ENCODE measurements at regions not wholly inside any gene's neighbourhood (a gene's known extent, or its start where the extent isn't known, plus 50 kb on each side); places are given as distances from the start of the nearest gene placed in this dataset.

DNA sequence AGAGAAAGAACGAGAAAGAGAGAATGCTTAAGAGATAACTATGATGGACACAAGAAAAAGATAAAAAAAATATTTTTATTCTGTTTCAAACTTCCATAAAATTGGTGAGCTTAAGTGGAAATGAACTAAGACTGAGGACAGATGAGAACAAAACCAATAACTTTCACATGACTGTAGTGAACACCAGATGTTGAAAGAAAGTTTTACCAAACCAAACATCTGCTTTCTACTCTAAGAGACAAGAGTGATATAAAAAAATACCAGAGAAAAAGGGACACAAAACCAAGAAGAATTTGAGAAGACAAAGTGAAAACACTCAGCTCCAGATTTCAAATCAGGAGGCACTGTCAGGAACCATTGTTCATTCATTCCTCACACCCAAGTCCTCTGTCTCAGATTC, 147.9 kb downstream of the IMPG2 start:
- DNase-seq (ENCODE audit: low read depth in 1 of 2, low spot score in 1 of 2), result no peak

DNA sequence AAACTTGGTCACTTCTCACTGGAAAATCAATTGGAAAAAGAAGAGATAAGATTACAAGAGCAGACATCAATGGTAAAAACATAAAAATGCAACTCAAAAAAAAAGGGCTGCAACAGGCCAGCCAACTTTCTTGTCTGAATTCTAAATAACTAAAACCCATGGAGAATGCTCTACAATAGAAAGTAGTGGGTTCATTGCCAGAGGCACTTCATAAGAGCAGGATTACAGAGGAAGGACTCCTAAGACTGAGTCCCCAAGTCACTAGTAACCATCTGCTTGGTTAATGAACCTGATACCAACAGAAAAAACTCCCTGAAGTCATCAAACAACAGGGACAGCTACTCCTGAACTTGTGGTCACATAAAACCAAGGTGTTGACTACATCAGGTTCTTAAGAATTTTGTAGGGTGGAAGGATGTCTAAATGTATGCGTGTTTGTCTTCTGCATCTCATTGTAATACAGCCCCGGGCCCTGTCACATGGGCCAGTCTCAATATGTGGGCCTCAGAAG, 148.6 kb downstream of the IMPG2 start:
- DNase-seq (ENCODE audit: low read depth in 1 of 2, low spot score in 1 of 2), result no peak

DNA sequence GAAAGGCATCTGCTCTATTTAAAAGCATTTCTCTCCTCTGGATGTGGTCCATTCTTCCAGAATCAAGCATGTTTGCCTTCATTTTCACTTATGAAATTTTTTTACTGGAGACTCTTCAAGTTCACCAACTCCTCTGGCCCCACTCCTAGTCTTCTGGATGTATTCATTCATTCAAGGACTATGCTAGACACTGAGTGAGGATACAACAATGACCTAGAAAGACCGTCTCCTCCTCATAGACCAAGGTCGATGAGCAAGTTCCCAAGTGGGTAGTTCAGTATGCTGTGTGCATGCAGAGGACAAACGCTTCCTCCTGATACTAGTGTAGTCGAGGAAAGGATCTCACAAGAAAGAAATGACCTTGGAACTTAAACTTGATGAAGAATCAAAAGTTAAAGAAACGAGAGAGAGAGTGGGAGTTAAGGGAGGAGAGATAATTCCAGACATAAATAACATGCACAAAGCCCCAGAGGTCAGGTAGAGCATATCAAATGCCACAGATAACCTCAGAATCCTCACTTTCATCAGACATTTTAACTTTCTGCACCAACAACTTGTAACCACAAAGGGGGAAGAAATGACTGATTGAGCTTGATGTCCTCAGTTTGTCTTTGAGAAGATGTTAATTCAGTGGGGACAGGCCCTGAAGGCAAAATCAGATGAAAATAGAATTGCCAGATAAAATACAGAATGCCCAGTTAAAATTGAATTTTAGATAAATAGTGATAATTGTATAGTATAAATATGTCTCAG, 149.4 kb downstream of the IMPG2 start:
- no peak for DNase-seq (ENCODE audit: low read depth in 1 of 2, low spot score in 1 of 2)

DNA sequence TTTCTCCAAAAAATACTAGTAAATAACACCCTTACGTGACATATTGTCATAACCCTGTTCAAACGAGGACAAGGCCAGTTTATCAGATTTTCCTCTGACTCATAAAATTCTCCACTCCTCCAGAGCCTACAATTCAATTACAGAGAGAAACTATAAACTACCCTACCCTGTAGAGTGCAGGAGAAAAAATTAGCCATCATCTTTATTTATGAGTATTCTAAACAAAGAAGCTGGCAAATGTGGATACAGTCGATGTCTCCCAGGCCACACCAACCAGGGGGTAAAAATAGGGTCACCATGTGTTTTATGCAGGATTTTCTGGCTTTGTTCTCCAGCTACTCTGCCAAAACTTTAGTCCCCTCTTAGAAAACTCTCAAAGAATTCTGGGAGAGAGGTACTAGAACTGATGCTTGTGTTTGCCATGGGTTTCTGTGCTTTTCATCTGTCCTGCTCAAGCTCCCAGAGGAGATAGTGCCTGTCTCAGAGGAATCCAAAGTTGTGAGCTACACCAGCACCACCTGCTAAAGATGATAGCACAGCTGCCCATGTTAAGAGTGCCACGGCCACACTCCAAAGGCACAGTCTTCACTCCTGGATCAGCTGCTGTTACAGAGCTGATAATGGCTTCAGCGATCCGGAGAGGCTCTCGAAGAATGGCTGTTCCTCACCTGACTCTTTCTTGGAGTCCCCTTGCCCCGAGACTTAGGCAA, 150.2 kb downstream of the IMPG2 start:
- DNase-seq (ENCODE audit: low read depth in 1 of 2, low spot score in 1 of 2), result no peak

DNA sequence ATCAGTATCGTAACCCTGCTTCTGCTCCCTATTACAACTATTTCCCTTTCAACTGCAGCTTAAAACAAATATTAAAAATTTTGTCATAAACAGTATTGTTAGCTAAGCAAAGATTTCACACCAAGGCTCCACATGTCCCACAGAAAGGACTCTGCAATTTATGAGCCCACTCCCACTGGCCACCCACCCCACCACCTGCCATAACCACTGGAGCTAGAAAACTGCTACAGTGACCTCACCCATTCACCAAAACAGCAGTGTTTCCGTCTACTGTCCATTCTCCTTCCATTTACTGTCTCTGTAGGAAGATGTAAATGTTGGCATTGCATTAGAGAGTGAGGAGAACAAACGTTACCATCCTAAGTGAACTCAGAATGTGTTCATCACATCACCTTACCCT, 150.9 kb downstream of the IMPG2 start:
- no peak for DNase-seq (ENCODE audit: low read depth in 1 of 2, low spot score in 1 of 2)

DNA sequence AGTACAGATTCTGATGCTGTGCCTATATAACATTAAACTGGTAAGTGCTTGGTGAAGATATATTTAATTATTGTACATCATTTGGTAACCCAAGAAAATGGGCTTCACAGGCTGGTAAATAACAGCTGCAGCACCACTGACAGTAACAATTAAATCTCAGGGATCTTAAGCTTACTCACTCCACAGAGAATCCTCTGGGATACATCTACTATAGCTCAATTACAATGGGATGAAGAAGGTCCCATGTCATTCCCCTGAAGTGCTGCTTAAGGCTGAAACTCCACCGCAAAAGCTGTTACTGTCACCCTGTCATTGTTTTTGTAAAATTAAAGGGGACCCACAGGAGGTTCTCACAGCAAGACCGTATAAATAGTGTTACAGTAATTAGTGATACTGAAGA, 153.0 kb downstream of the IMPG2 start:
- DNase-seq (ENCODE audit: low read depth in 1 of 2, low spot score in 1 of 2), result no peak

DNA sequence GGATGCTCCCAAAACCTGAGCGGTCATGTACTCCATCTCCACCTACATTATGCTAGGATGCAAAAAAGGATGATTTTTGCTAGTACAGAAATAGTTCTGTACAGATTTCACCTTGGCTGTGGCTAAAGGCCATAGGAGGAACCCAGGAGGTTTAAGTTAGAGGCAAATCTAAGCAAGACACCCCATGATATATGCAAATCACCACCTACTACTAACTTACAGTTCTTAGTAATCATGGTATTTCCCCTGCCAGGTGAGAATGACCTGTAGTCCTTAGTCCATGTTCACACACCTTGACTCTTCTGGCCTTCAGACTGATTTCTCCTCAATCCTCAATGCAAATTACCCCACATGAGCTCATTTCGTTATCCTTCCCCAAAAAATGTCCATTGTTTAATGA, 154.2 kb downstream of the IMPG2 start:
- DNase-seq (ENCODE audit: low read depth in 1 of 2, low spot score in 1 of 2), result no peak

DNA sequence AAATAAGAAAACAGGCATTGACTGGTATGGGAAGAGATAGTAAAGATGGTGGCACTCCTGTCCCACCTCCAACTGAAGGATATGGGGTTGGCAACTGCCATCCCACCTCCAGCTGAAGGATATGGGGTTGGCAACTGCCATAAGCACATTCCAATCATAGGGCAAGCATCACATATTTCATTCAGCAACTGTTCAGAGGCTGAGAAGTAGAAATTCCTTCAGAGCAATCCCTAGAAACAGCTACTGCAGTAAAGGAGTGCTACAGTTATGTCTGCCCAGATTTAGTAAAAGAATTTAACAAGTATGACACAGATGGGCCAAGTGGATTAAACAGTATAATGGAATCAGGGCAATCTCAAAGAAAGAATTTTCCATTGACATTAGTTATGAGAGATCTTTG, 156.8 kb downstream of the IMPG2 start:
- no peak for DNase-seq (ENCODE audit: low read depth in 1 of 2, low spot score in 1 of 2)

DNA sequence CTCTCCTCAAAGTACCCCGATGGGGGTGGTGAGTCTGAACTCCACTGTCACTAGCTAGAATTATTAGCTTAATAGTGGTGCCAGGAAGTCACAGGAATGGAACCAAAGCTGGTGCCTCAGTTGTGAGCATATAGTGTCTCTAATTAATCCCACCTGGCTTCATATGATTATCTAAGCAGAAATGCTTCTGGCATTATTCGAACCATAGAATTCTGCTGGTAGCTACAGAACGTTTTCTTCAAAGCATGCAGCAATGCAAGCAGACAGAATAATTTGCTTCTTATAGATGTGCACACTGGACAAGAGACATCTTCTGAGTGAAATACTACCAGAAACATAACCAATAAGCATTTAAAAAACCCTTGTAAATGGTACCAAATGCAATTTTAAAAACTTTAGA, 160.9 kb downstream of the IMPG2 start:
- DNase-seq (ENCODE audit: low read depth in 1 of 2, low spot score in 1 of 2), result no peak

DNA sequence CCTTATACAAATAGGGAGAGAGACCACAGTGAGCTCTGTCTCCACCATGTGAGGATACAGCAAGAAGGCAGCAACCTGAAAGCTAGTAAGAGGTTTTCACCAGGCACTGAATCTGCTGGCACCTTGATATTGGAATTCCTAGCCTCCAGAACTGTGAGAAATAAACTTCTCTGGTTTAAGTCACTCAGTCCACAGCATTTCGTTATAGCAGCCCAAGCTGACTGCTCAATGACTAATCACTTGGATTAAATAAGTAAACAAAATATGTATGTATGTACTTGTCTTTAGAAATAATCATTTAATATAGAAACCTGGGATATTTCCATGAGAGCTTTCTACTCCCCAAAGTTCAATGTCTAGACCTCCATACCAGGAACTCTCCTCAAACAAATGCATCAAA, 162.0 kb downstream of the IMPG2 start:
- DNase-seq (ENCODE audit: low read depth in 1 of 2, low spot score in 1 of 2), result no peak

DNA sequence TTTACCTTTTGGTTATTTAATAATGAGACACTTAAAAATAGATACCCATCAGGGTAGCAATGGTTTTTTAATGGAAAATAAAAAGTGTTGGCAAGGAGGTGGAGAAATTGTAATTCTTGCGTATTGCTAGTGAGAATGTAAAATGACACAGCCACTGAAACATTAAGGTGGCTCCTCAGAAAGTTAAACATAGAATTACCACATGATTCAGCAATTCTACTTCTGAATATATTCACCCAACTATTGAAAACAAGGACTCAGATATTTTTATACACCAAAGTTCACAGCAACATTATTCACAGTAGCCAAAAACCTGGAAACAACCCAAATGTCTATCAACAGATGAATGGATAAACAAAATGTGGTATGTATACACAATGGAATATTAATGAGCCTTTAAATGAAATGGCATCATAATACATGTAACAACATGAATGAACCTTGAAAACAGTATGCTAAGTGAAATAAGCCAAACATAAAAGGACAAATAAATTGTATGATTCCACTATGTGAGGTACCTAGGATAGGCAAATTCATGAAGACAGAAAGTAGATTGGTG, 163.5 kb downstream of the IMPG2 start:
- no peak for DNase-seq (ENCODE audit: low read depth in 1 of 2, low spot score in 1 of 2)

DNA sequence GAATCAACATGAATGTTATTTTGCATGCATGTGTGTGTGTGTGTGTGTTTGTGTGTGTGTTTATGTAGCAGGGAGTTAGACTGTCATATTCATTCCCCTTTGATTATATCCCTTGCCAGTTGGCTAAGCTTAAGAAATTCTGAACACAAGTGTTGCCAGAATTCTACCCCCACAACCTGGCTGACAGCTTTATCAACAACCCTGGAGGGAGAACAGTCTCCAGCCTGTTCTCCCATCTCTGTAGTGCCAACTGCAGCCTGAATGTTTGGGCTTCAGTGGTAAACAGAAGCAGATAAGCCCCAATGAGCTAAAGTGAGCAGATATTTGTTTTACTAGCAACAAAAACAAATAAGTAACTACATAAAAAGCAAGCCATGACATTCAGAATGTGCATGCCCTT, 162.6 kb upstream of the ABI3BP start:
- no peak for DNase-seq (ENCODE audit: low read depth in 1 of 2, low spot score in 1 of 2)

DNA sequence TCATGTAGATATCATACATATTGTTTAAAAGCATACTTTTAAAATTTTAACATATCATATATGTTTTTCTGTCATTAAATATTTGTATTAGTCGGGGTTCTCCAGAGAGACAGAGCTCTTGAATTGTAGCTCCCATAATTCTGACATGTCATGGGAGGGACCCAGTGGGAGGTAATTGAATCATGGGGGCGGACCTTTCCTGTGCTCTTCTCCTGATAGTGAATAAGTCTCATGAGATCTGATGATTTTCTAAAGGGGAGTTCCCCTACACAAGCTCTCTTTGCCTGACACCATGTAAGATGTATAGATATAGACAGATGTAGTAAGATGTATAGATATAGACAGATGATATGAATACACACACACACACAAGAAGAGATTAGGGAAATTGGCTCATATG, 161.2 kb upstream of the ABI3BP start:
- DNase-seq (ENCODE audit: low read depth in 1 of 2, low spot score in 1 of 2), result no peak

DNA sequence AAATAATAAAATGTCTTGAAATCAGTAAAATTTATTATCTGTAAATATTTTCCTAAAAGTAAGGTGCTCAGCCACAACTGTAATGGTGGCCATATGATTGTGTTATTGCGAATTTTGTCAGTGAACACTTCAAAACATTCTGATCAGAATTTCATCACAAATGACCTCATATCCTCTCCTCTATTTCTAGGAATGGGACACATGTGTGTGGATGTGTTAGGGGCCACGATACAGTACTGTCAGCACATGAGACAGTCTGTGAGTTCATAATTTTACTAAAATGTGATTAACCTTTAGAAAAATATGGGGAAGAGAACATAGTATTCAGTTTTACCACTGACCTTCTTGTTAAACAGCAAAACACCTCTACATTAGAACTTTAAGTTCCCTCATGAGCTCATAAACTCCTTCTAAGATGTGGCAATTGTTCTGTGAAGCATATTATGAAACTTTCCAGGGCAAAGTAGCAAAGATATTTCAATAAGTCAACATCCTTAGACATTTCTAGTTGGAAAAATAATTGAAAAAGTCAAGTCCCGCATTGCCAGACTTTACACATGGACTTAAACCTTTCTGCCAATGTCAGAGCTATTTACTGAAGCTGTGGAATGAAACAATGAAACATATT, 158.2 kb upstream of the ABI3BP start:
- no peak for DNase-seq (ENCODE audit: low read depth in 1 of 2, low spot score in 1 of 2)

DNA sequence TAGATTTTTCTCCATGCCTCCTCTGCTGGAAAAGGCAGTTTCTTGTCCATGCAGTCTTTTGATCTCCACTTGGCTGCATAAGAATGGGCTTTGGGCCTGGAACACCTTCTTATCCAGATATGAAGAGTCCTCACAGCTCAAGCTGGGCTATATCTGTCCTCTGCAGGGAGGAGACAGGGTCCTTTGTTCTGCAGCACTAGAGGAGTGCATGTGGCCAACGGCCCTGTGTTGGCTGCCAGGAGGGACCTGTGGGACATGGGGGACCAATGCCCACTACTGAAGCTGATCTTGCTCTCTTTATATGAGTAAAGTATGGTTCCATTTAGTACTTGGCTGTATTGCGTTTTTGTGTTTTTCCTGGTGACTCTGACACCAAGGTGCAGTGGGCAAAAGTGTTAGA, 157.3 kb upstream of the ABI3BP start:
- no peak for DNase-seq (ENCODE audit: low read depth in 1 of 2, low spot score in 1 of 2)

DNA sequence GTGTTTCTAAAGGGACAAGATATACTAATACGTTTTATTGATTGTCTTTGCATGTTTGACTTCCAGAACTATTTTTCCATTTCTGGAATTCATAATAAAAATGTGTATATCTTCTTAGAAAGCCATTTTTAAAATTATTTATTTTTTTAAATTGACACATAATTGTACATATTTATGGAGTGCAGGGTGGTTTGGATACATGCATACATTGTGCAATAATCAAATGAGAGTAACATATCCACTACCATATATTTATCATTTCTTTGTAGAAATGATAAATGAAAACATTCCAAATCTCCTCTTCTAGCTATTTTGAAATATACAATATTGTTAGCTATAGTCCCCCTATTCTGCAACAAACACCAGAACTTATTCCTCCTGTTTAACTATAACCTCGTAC, 156.5 kb upstream of the ABI3BP start:
- DNase-seq (ENCODE audit: low read depth in 1 of 2, low spot score in 1 of 2), result no peak

DNA sequence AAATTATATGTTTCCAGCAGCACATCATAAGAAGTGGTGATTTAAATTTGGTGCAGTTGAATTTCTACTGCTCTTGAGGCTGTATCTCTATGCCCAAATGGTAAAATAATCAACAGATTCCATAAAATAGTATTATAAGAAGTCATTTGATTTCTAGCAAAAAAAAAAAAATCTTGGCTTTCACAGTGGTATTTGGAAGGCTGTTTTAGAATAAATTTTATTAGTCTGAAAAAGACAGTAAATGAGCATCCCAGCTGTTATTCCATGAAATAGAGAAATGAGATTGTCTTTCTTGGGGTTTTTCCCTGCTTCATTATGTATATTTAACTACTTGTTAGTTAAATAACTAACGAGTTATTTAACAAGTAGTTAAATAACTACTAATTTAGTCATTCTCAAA, 156.0 kb upstream of the ABI3BP start:
- no peak for DNase-seq (ENCODE audit: low read depth in 1 of 2, low spot score in 1 of 2)

DNA sequence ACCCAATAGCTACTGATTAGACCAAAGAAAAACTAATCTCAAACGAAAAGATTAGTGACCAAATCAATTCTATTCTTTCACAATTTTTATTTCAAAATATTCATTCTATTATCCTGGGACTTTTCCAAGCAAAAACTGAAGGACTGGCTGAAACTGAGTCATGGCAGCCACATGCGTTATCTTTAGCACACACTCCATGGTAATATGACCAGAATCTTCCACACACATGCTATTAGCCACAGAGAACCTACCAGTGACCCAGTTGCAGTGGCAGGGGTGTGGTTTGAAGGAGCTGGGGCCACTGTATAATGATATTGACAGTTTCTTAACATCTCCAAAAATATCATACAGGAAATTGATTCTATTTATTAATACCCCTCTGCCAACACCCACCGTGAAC, 154.8 kb upstream of the ABI3BP start:
- DNase-seq (ENCODE audit: low read depth in 1 of 2, low spot score in 1 of 2), result no peak

DNA sequence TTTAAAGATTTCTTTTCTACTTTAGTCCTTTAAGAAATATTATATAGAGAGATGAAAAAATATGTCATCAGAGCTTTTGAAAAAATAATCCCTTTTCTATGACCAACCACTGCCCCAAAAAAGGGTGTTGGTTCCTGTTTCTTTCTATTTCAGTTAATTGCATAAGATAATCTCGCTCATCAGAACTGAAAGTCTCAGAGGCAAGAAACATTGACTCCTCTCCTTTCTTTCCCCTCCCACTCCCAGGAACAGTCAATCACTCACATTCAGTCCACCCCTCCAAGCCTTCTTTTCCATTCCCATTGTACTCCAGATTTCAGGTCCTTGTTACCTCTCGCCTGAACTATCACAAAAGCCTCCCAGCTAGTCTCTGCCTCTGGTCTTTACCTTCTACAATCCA, 153.7 kb upstream of the ABI3BP start:
- DNase-seq (ENCODE audit: low read depth in 1 of 2, low spot score in 1 of 2), result no peak

DNA sequence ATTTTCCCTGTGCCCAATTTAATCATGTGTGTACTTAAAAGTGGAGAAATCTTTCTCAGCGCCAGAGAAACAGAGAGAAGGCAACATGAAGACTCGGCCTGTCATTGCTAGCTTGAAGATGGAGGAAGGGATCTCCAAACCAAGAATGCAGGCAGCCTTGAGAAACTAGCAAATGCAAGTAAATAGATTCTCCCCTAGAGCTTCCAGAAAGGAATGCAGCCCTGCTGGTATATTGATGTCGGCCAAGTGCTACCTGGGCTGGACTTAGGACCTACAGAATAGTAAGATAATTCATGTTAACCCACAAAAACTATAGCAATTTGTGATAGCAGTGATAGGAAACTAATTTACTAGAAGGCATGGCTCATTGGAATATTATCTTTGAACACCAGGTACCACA, 150.9 kb upstream of the ABI3BP start:
- no peak for DNase-seq (ENCODE audit: low read depth in 1 of 2, low spot score in 1 of 2)

DNA sequence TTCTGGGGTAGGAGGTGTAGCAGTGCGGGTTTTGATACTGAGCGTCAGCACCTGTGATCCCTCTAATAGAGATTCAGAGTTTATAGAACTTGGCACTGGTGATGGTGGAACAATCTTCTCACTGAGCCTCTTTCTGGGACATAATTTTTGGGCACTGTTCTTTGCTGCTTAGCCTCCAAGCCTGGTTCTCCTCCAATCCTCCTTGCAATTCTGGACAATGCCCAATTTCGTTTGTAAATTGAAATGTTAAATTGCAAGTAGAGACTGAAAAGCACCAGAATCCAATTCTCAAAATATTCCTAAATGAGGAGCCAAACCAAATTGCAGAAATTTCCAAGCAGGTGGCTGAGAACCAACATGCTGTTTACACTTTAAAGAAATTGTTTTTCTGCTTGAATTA, 149.8 kb upstream of the ABI3BP start:
- no peak for DNase-seq (ENCODE audit: low read depth in 1 of 2, low spot score in 1 of 2)

DNA sequence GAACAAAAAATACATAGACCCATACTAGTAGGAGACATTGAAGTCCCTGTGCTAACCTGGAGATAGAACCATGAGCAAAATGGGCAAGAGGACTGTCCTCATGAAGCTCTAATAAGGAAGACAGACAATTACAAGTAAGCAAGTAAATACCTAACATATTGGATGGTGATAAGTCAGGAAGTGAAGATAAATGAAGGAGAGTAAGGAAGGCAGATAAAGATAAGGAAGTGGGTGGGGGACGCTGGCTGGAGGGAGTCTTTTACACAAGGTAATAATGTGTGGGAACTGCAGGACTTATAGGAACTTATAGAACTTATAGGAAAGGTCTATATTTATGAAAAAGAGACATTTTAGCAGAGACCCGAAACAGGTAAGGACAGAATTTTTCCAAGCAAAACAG, 148.9 kb upstream of the ABI3BP start:
- no peak for DNase-seq (ENCODE audit: low read depth in 1 of 2, low spot score in 1 of 2)
